Aorta (tissue), 5 donors: ENCODE measurements at regions not wholly inside any gene's neighbourhood (a gene's known extent, or its start where the extent isn't known, plus 50 kb on each side); places are given as distances from the start of the nearest gene placed in this dataset.

ENCODE experiments used
- ATAC-seq: fragments of 200-7000 bp; cut with Tn5 transposase; one replicate; pipeline ENCODE4 v1.9.1; 2022; ENCODE audit warnings: moderate library complexity; ENCODE audit not compliant: low FRiP score
- DNase-seq, 2 donors: peaks; one replicate each; pipeline ENCODE4 v3.0.0-alpha.2; 2020
- H3K27ac ChIP-seq, 2 donors: one replicate each; pipeline ENCODE4 v1.5.1; 2013; ENCODE audit warnings: low read length in 2 of 2, mild to moderate bottlenecking in 2 of 2, moderate library complexity in 2 of 2, control low read depth in 1 of 2, inconsistent platforms in 1 of 2, low read depth in 1 of 2
- H3K27me3 ChIP-seq, 2 donors: one replicate each; pipeline ENCODE4 v1.6.1; 2013; ENCODE audit warnings: control low read depth in 1 of 2, low read length in 1 of 2, mild to moderate bottlenecking in 1 of 2, moderate library complexity in 1 of 2; ENCODE audit not compliant: insufficient read depth in 2 of 2, control insufficient read depth in 1 of 2
- H3K36me3 ChIP-seq, 2 donors: one replicate each; pipeline ENCODE4 v1.6.1; 2013; ENCODE audit warnings: control low read depth in 1 of 2, low read length in 1 of 2, mild to moderate bottlenecking in 1 of 2; ENCODE audit not compliant: insufficient read depth in 2 of 2, control insufficient read depth in 1 of 2
- H3K4me1 ChIP-seq, 2 donors: one replicate each; pipeline ENCODE4 v1.6.1; 2013; ENCODE audit warnings: low read length in 2 of 2, control low read depth in 1 of 2, mild to moderate bottlenecking in 1 of 2, moderate library complexity in 1 of 2; ENCODE audit not compliant: insufficient read depth in 2 of 2, control insufficient read depth in 1 of 2
- H3K4me3 ChIP-seq, 2 donors: one replicate each; pipeline ENCODE4 v1.5.1; 2013; ENCODE audit warnings: low read length in 2 of 2, control low read depth in 1 of 2, mild to moderate bottlenecking in 1 of 2
- H3K9me3 ChIP-seq: one replicate; pipeline ENCODE4 v1.6.1; 2013; ENCODE audit warnings: mild to moderate bottlenecking, low read length; ENCODE audit not compliant: control insufficient read depth
- WGBS, 2 donors: extraction: QIAGEN DNeasy Blood & Tissue Kit; methylation state at CpG; one replicate each; pipeline ENCODE4 v1.1.7; 2013; 5-methylcytosine and 5-hydroxymethylcytosine counted together
- intact Hi-C, 2 donors: fragments of 100-400 bp; cut with DNase I; formaldehyde crosslinking; loops; one replicate each; pipeline versions ENCODE4 v1.14.2 to v1.15.0; 2022
- donor health status: healthy with polysubstance abuse.
- donor health status: Bipolar disorder and iron deficiency.
- donor health status: DM: no; HTN: no; CAD: no.
- donor health status: DM: no; HTN: no; CAD: no.
- donor health status: DM: yes; HTN: yes; CAD: no.

DNA sequence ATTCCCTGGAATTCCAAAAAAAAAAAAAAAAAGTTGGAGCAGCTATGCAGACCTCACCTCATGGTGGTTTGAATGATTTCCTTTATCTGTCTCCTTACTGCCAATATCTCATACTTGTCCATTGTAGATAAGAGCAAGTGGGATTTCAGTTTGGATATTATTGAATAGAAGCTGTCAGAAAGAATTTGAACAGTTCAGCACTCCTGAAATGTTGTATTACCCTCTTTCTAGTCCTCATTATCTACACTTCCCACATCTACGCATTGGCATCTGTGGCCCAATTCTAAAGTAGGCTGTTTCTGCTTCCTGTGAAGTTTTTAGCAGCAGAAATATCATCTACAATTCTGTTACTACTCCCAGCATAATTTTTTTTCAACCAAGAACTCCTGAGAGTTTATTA is 68.2 kb upstream of the KHDRBS2 start:
- no peak for DNase-seq
- H3K4me1 ChIP-seq = no peaks in the 10 kb centered on the region
- no peaks in the 10 kb centered on the region for H3K36me3 ChIP-seq
- H3K27me3 ChIP-seq = no peaks in the 10 kb centered on the region
- no peaks in the 10 kb centered on the region for H3K9me3 ChIP-seq
- H3K27ac ChIP-seq = no peak overlapping the region
- no peak overlapping the region for H3K4me3 ChIP-seq
- intact Hi-C loops = no loop called here
- ATAC-seq = no peak
- 70 to 97% methylated on average over 1 of the region's 1 CpG for WGBS, 2 donors

DNA sequence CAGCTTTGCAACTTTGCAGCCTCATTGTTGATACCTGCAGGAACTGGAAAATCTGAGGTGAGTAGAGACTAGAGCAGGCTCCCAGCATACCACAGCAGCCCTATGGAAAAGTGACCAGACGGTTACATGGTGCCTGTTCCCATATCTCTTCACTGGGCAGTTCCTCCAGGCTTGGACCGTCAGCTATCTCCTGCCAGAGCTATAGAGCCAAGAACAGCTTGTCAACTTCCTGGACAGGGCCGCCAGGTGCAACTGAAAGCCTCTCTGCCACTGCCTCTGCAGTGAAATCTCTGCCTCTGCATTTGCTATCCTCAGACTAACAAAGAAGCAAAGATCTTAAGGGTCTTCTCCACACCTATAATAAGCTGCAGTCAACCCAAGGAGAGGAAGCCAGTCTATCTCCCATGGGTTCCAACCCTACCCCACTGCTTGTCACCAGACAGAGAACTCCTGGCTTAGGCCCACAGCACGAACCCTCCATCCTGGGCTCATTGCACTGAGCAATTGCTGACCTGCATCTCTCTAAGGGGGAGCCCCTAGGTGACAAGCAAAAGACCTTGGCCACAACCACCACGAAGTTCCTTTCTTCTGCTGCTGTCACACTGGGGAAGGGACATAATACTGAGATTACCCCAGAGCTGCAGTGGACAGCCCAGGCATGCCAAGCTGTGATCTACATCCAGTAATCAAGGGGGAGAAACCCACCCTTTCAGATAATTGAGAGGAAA is 60.1 kb upstream of the KHDRBS2 start:
- no peak overlapping the region for H3K4me3 ChIP-seq
- no peaks in the 10 kb centered on the region for H3K4me1 ChIP-seq
- no peaks in the 10 kb centered on the region for H3K27me3 ChIP-seq
- H3K9me3 ChIP-seq = no peaks in the 10 kb centered on the region
- no peaks in the 10 kb centered on the region for H3K36me3 ChIP-seq
- DNase-seq (no peak), ATAC-seq (no peak)
- H3K27ac ChIP-seq = no peak overlapping the region
- whole genome bisulfite sequencing, 2 donors = 70 to 73% methylated on average over 5 of the region's 5 CpGs
- intact Hi-C loops = no loop called here

DNA sequence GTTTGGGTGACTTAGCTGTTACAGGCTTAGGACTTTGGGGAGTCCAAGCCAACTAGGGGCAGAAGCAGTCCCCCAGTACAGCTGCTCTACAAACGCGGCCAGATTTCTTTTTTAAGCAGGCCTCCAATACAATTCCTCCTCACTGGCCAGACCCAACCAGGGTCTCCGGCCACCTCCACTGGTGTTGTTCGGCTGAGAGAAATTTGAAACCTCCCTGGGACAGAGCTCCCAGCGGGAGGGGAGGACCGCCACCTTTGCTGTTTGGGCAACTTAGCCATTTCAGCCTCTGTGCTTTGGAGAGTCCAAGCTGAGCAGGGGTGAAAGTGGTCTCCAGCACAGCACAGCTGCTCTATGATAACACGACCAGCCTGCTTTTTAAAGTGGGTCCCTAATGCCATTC is 59.4 kb upstream of the KHDRBS2 start:
- Histone ChIP-seq H3K9me3 (no peaks in the 10 kb centered on the region), H3K4me3 (no peak overlapping the region), H3K36me3 (no peaks in the 10 kb centered on the region), H3K27me3 (no peaks in the 10 kb centered on the region), H3K4me1 (no peaks in the 10 kb centered on the region), H3K27ac (no peak overlapping the region)
- intact Hi-C loops = no loop called here
- DNase-seq (no peak), ATAC-seq (peak; percentile 19)
- 83% methylated on average over 7 of the region's 7 CpGs for WGBS, 2 donors

DNA sequence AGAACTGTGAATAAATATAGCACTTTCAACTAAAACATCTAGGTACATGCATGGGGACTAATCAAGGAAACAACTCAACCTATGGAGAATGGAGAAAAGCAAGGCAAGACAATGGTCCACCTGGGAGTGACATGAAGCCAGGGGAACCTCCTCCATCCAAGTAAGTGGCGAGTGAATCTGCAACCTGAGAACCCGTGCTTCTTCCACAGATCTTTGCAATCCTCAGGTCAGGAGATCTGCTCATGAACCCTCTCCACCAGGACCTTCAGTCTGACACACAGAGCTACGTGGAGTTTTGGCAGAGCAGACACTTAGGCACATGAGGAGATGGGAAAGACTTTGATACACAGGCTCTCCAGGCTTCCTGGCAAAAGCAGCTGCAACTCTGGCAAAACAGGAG is 58.8 kb upstream of the KHDRBS2 start:
- H3K4me3 ChIP-seq = no peak overlapping the region
- DNase-seq = no peak
- H3K9me3 ChIP-seq = no peaks in the 10 kb centered on the region
- ATAC-seq = no peak
- H3K4me1 ChIP-seq = no peaks in the 10 kb centered on the region
- no peaks in the 10 kb centered on the region for H3K36me3 ChIP-seq
- H3K27ac ChIP-seq = no peak overlapping the region
- no peaks in the 10 kb centered on the region for H3K27me3 ChIP-seq
- 81 to 82% methylated on average over 3 of the region's 3 CpGs for WGBS, 2 donors
- intact Hi-C loops = no loop called here

DNA sequence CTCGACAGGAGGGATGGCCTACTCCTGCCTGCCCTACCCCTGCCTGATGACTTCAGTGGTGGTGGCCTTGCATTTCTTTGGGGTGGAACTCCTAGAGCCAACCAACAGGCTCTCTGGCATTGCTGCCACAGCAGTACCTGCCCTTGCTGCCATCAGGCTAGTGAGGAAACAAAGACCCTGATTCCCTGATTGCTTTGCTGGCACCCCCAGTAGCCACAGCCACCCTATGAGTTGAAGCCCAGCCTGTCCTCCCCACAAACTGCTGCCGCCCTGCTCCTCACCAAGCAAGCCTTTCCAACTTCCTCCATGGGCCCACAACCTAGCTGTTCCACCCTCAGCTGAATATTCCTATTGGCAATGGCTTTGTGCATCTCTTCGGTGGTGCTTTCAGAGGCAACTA is 52.5 kb upstream of the KHDRBS2 start:
- H3K36me3 ChIP-seq = no peaks in the 10 kb centered on the region
- intact Hi-C loops = no loop called here
- ATAC-seq (peak; percentile 28), DNase-seq (no peak)
- WGBS, 2 donors = 83 to 87% methylated on average over 3 of the region's 3 CpGs
- no peaks in the 10 kb centered on the region for H3K27me3 ChIP-seq
- no peak overlapping the region for H3K27ac ChIP-seq
- no peaks in the 10 kb centered on the region for H3K9me3 ChIP-seq
- H3K4me3 ChIP-seq = no peak overlapping the region
- no peaks in the 10 kb centered on the region for H3K4me1 ChIP-seq
